SU-DHL-6 (cell line): ENCODE measurements at regions not wholly inside any gene's neighbourhood (a gene's known extent, or its start where the extent isn't known, plus 50 kb on each side); places are given as distances from the start of the nearest gene placed in this dataset.

Experiments
- H2AFZ ChIP-seq: fragments of 200-600 bp; sonication (generic); 2 replicates; pipeline ENCODE4 v1.6.1; 2014; ENCODE audit warnings: low read depth, mild to moderate bottlenecking, moderate library complexity, mixed read lengths, antibody characterized with exemption, low read length; ENCODE audit not compliant: severe bottlenecking
- H3F3A ChIP-seq: fragments of 200-600 bp; shearing (Covaris generic); 2 replicates; pipeline ENCODE4 v1.6.0; 2016; ENCODE audit warnings: antibody characterized with exemption, mild to moderate bottlenecking; ENCODE audit not compliant: insufficient read depth
- H3K27ac ChIP-seq: fragments of 200-600 bp; sonication (generic); 2 replicates; pipeline ENCODE4 v1.5.1; 2016; ENCODE audit warnings: low read depth, mild to moderate bottlenecking, low read length, moderate library complexity, mixed read lengths
- H3K27me3 ChIP-seq: fragments of 200-600 bp; sonication (generic), shearing (Covaris generic); 2 replicates; pipeline ENCODE4 v1.6.0; 2014; ENCODE audit warnings: mild to moderate bottlenecking, low read length
- H3K36me3 ChIP-seq: fragments of 200-600 bp; sonication (generic); 2 replicates; pipeline ENCODE4 v1.6.1; 2014; ENCODE audit warnings: mild to moderate bottlenecking, low read length, mixed read lengths
- H3K4me2 ChIP-seq: fragments of 300-600, 200-600 bp; shearing (Covaris generic), sonication (generic); 2 replicates; pipeline ENCODE4 v1.6.0; 2014; ENCODE audit warnings: low read length, low read depth, mild to moderate bottlenecking; ENCODE audit not compliant: poor library complexity, severe bottlenecking
- H3K4me3 ChIP-seq: fragments of 200-600 bp; sonication (generic); 2 replicates; pipeline ENCODE4 v1.5.1; 2014; ENCODE audit warnings: antibody characterized with exemption, low read length, mild to moderate bottlenecking, mixed read lengths; ENCODE audit not compliant: insufficient read depth, poor library complexity, severe bottlenecking
- H3K79me2 ChIP-seq: fragments of 200-600 bp; sonication (generic); 2 replicates; pipeline ENCODE4 v1.6.1; 2014; ENCODE audit warnings: mild to moderate bottlenecking, low read length, moderate library complexity; ENCODE audit not compliant: insufficient read depth
- H3K9ac ChIP-seq: fragments of 200-600 bp; sonication (generic); 2 replicates; pipeline ENCODE4 v1.7.0; 2014; ENCODE audit warnings: mild to moderate bottlenecking, low read length
- H3K9me2 ChIP-seq: fragments of 200-600 bp; sonication (generic); replicated peaks from 2 replicates; pipeline ENCODE4 v1.6.1; 2014; ENCODE audit warnings: low read length; ENCODE audit not compliant: insufficient read depth
- H3K9me3 ChIP-seq: fragments of 200-600 bp; sonication (generic); 2 replicates; pipeline ENCODE4 v1.6.1; 2014; ENCODE audit warnings: low read length, mixed read lengths; ENCODE audit not compliant: insufficient read depth
- H4K20me1 ChIP-seq: fragments of 200-600 bp; sonication (generic); 2 replicates; pipeline ENCODE4 v1.6.1; 2014; ENCODE audit warnings: low read depth, mild to moderate bottlenecking, antibody characterized with exemption, low read length, moderate library complexity, mixed read lengths
- CTCF ChIP-seq: fragments of 200-600 bp; sonication (generic); IDR thresholded peaks from one replicate; pipeline ENCODE4 v1.5.1; 2017; ENCODE audit warnings: antibody characterized with exemption, mild to moderate bottlenecking, low read length, moderate library complexity; ENCODE audit not compliant: insufficient read depth, poor library complexity, severe bottlenecking
- EZH2phosphoT487 ChIP-seq: fragments of 200-600 bp; sonication (generic), shearing (Covaris generic); conservative IDR thresholded peaks from 2 replicates; pipeline ENCODE4 v1.6.1; 2018; ENCODE audit warnings: mild to moderate bottlenecking, antibody characterized with exemption, low read length, moderate library complexity, mixed read lengths

DNA sequence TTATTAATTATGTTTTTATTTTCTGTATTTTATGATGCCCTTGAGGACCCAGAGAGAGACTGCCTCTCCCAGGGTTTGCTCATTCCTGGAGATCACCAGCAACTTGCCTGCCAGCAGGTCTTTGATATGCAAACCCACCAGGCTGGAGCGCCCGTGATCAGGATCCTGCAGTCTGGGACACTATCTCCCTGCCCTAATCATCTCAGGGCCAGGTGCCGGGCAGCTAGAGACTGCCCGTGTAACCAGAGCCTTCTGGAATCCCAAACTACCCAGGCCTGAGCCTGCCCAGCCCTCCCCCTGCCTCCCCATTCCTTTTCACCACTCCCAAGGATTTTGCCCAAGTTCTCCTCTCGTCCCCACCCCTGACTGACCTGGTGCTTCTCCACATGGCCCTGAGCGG, 52.2 kb upstream of the B3GAT1 start:
- Histone ChIP-seq H3K9me3 (no peaks in the 10 kb centered on the region), H3K27me3 (no peaks in the 10 kb centered on the region), H3K36me3 (no peaks in the 10 kb centered on the region), H3K27ac (no peak overlapping the region), H4K20me1 (no peaks in the 10 kb centered on the region), H3K4me2 (no peak overlapping the region), H3K9ac (no peak overlapping the region), H3K4me3 (no peak overlapping the region), H3K9me2 (no peaks in the 10 kb centered on the region), H3F3A (no peaks in the 10 kb centered on the region), H3K79me2 (no peaks in the 10 kb centered on the region), H2AFZ (no peak overlapping the region)
- TF ChIP-seq EZH2phosphoT487 (no peak), CTCF (no peak)

DNA sequence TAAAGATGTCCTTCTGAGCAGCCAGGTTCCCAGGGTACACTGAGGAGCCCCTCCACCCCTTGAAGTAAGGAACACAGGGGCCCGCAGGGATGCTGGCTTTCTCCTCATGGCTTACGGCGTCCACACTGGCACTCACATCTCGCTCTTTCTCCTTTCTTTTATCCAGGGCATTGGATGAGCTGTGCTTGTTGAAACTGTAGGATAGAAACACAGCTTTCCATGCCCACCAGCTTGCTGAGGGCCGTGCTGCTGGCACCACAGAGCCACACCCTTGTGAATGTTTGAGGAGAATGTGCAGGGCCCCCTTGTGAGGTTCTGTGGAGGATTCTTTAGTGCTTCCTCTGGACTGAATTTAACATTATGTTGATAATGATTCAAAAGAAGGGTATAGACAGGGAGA, 51.7 kb upstream of the B3GAT1 start:
- Histone ChIP-seq H4K20me1 (no peaks in the 10 kb centered on the region), H3K9me3 (no peaks in the 10 kb centered on the region), H3K27ac (no peak overlapping the region), H3K9me2 (no peaks in the 10 kb centered on the region), H3K27me3 (no peaks in the 10 kb centered on the region), H3K4me3 (no peak overlapping the region), H3K9ac (no peak overlapping the region), H3K36me3 (no peaks in the 10 kb centered on the region), H3K4me2 (no peak overlapping the region), H2AFZ (no peak overlapping the region), H3K79me2 (no peaks in the 10 kb centered on the region), H3F3A (no peaks in the 10 kb centered on the region)
- TF ChIP-seq EZH2phosphoT487 (no peak), CTCF (no peak)
